ENCODE measurements at regions not wholly inside any gene's neighbourhood (a gene's known extent, or its start where the extent isn't known, plus 50 kb on each side); places are given as distances from the start of the nearest gene placed in this dataset.

- TF ChIP-seq, protein P1, sequence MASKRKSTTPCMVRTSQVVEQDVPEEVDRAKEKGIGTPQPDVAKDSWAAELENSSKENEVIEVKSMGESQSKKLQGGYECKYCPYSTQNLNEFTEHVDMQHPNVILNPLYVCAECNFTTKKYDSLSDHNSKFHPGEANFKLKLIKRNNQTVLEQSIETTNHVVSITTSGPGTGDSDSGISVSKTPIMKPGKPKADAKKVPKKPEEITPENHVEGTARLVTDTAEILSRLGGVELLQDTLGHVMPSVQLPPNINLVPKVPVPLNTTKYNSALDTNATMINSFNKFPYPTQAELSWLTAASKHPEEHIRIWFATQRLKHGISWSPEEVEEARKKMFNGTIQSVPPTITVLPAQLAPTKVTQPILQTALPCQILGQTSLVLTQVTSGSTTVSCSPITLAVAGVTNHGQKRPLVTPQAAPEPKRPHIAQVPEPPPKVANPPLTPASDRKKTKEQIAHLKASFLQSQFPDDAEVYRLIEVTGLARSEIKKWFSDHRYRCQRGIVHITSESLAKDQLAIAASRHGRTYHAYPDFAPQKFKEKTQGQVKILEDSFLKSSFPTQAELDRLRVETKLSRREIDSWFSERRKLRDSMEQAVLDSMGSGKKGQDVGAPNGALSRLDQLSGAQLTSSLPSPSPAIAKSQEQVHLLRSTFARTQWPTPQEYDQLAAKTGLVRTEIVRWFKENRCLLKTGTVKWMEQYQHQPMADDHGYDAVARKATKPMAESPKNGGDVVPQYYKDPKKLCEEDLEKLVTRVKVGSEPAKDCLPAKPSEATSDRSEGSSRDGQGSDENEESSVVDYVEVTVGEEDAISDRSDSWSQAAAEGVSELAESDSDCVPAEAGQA (IDR thresholded peaks at IDR 0.05; ENCODE audit: low read depth), result no peak
- TF ChIP-seq, protein P1 (CRISPR knock-in tag; IDR thresholded peaks at IDR 0.05; ENCODE audit: borderline replicate concordance), result no peak
- TF ChIP-seq ATAD3A (CRISPR knock-in tag; IDR thresholded peaks at IDR 0.05) (no peak), ZNF713 (CRISPR knock-in tag; IDR thresholded peaks at IDR 0.05) (no peak), FOXO4 (CRISPR knock-in tag; conservative IDR thresholded peaks at IDR 0.05) (no peak), MTA1 (CRISPR knock-in tag; IDR thresholded peaks at IDR 0.05; ENCODE audit: borderline replicate concordance) (no peak), ZNF136 (CRISPR knock-in tag; IDR thresholded peaks at IDR 0.05; ENCODE audit: low read depth) (no peak), FLYWCH1 (CRISPR knock-in tag; IDR thresholded peaks at IDR 0.05) (no peak), ZNF230 (CRISPR knock-in tag; IDR thresholded peaks at IDR 0.05) (no peak), KDM6A (CRISPR knock-in tag; IDR thresholded peaks at IDR 0.05; ENCODE audit: low read depth) (peak; percentile 50; the same call in 1 of the 2 replicates), MEF2D (CRISPR knock-in tag; IDR thresholded peaks at IDR 0.05) (peak; percentile 97), ZNF180 (CRISPR knock-in tag; IDR thresholded peaks at IDR 0.05; ENCODE audit: borderline replicate concordance, low read depth) (no peak), HNF1A (IDR thresholded peaks at IDR 0.05; ENCODE audit: low read depth) (no peak), HNF1A (CRISPR knock-in tag; IDR thresholded peaks at IDR 0.05; ENCODE audit: borderline replicate concordance) (no peak), ZNF557 (CRISPR knock-in tag; IDR thresholded peaks at IDR 0.05) (no peak), SUZ12 (IDR thresholded peaks at IDR 0.05; ENCODE audit: low read depth, low read length) (no peak), ZNF331 (CRISPR knock-in tag; IDR thresholded peaks at IDR 0.05) (peak; percentile 38; the same call in 1 of the 2 replicates), ZNF224 (CRISPR knock-in tag; IDR thresholded peaks at IDR 0.05) (no peak)
- TF ChIP-seq, protein P2, sequence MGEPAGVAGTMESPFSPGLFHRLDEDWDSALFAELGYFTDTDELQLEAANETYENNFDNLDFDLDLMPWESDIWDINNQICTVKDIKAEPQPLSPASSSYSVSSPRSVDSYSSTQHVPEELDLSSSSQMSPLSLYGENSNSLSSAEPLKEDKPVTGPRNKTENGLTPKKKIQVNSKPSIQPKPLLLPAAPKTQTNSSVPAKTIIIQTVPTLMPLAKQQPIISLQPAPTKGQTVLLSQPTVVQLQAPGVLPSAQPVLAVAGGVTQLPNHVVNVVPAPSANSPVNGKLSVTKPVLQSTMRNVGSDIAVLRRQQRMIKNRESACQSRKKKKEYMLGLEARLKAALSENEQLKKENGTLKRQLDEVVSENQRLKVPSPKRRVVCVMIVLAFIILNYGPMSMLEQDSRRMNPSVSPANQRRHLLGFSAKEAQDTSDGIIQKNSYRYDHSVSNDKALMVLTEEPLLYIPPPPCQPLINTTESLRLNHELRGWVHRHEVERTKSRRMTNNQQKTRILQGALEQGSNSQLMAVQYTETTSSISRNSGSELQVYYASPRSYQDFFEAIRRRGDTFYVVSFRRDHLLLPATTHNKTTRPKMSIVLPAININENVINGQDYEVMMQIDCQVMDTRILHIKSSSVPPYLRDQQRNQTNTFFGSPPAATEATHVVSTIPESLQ (CRISPR knock-in tag; conservative IDR thresholded peaks at IDR 0.05), result no peak
Measured at GRCh38 chr1:200275415-200275814, 134.4 kb downstream of the ZNF281 start (continued).

Measured in HepG2 (cell line).